ENCODE measurements at regions not wholly inside any gene's neighbourhood (a gene's known extent, or its start where the extent isn't known, plus 50 kb on each side); places are given as distances from the start of the nearest gene placed in this dataset.

GRCh38 chr11:70687716-70688115, 289.4 kb downstream of the CTTN start (continued):
- TF ChIP-seq HDAC6 (IDR thresholded peaks at IDR 0.05; ENCODE audit: low read depth, low read length) (no peak), PREB (CRISPR knock-in tag; IDR thresholded peaks at IDR 0.05) (no peak), ZNF780A (CRISPR knock-in tag; IDR thresholded peaks at IDR 0.05) (no peak)

- Histone ChIP-seq H3K4me2 (ENCODE audit: insufficient read depth, low read length) (no peak overlapping the region), H3K9ac (ENCODE audit: insufficient read depth in 1 of 2, low read depth in 2 of 2, low read length in 2 of 2) (no peak overlapping the region), H3K27me3 (ENCODE audit: control insufficient read depth in 2 of 2, insufficient read depth in 2 of 2, low read length in 2 of 2) (peaks cover 0 to 5% of the 10 kb centered on the region in 2 experiments; a peak in 1 of 5 replicates), H3K4me1 (replicated peaks in 1 of 2; ENCODE audit: control insufficient read depth in 2 of 2, insufficient read depth in 2 of 2, low read length in 2 of 2) (no peaks in the 10 kb centered on the region), H4K20me1 (replicated peaks; ENCODE audit: control insufficient read depth, insufficient read depth, low read length) (no peaks in the 10 kb centered on the region), H3K79me2 (ENCODE audit: control insufficient read depth, insufficient read depth, low read length) (no peaks in the 10 kb centered on the region), H2AFZ (ENCODE audit: low read depth, low read length) (no peak overlapping the region), H3K9me1 (ENCODE audit: control insufficient read depth, insufficient read depth, low read length) (no peaks in the 10 kb centered on the region), H3K36me3 (ENCODE audit: control insufficient read depth, insufficient read depth, low read length) (no peaks in the 10 kb centered on the region), H3K27ac (ENCODE audit: extremely low read depth, low read depth, low read length) (no peak overlapping the region), H3K4me3 (no peak overlapping the region), H3K9me3 (replicated peaks; ENCODE audit: control insufficient read depth, insufficient read depth, low read depth, low read length) (peaks cover 2% of the 10 kb centered on the region; the same call in 1 of the 2 replicates)
- DNase-seq (ENCODE audit: extremely low read depth in 1 of 4, low spot score in 3 of 4) (no peak), ATAC-seq (no peak), FAIRE-seq (no peak)
- in situ Hi-C loops (cut with MboI) (no loop called here), intact Hi-C loops (cut with micrococcal nuclease) (no loop called here)
- TF ChIP-seq ZNF785 (CRISPR knock-in tag; IDR thresholded peaks at IDR 0.05): no peak
- TF ChIP-seq GTF2A2 (tag; IDR thresholded peaks at IDR 0.05): no peak
- TF ChIP-seq TSC22D4 (tag; IDR thresholded peaks at IDR 0.05): no peak
- TF ChIP-seq CCAR2 (IDR thresholded peaks at IDR 0.05; ENCODE audit: low read depth, low read length): no peak
- no peak for TF ChIP-seq XRCC5 (IDR thresholded peaks at IDR 0.05; ENCODE audit: low read depth, low read length)
- TF ChIP-seq BRCA1 (IDR thresholded peaks at IDR 0.05): no peak
- TF ChIP-seq BRCA1 (CRISPR knock-in tag; IDR thresholded peaks at IDR 0.05): no peak
- no peak for TF ChIP-seq HSF4 (CRISPR knock-in tag; IDR thresholded peaks at IDR 0.05; ENCODE audit: borderline replicate concordance)
- no peak for TF ChIP-seq USF2 (CRISPR knock-in tag; IDR thresholded peaks at IDR 0.05)
- no peak for TF ChIP-seq HCFC1 (IDR thresholded peaks at IDR 0.05; ENCODE audit: low read depth, low read length)
- no peak for TF ChIP-seq ZBTB12 (CRISPR knock-in tag; IDR thresholded peaks at IDR 0.05)
- TF ChIP-seq ATF3 (IDR thresholded peaks at IDR 0.05): no peak
- no peak for TF ChIP-seq ATF3 (CRISPR knock-in tag; conservative IDR thresholded peaks at IDR 0.05)
- TF ChIP-seq ASH1L (IDR thresholded peaks at IDR 0.05; ENCODE audit: borderline replicate concordance, low read depth, partially characterized antibody): no peak
- no peak for TF ChIP-seq ZZZ3 (IDR thresholded peaks at IDR 0.05)
- no peak for TF ChIP-seq PRPF4 (IDR thresholded peaks at IDR 0.05; ENCODE audit: insufficient read depth, low read depth, low read length, poor library complexity, severe bottlenecking)
- no TSS peak for BruUV-seq (replicated peaks)
- CTCF ChIA-PET (ENCODE audit: low intra/inter-chr PET ratio): no interaction called here
- POLR2A ChIA-PET: interaction anchor here (0.6 kb wide), 1 partner anchor 1068 kb away, joined by 3 read pairs; no protein-coding TSS in a partner anchor
- under 1% methylated on average over 8 of the region's 8 CpGs for WGBS (ENCODE audit: insufficient coverage, low coverage, missing lambda C conversion rate)
Observed at GRCh38 chr11:70688142-70688541, 289.8 kb downstream of the CTTN start.

Measured in K562 (cell line).